HUES64 (cell line): ENCODE measurements at regions not wholly inside any gene's neighbourhood (a gene's known extent, or its start where the extent isn't known, plus 50 kb on each side); places are given as distances from the start of the nearest gene placed in this dataset.

Experiments used
- H3K27ac ChIP-seq: 2 replicates; pipeline ENCODE4 v1.7.0; 2013; ENCODE audit warnings: low read depth, low read length, inconsistent platforms
- H3K27me3 ChIP-seq: 2 replicates; pipeline ENCODE4 v1.6.1; 2013; ENCODE audit warnings: mild to moderate bottlenecking, low read length; ENCODE audit not compliant: insufficient read depth
- H3K36me3 ChIP-seq: 2 replicates; pipeline ENCODE4 v1.6.1; 2013; ENCODE audit warnings: mild to moderate bottlenecking, low read length; ENCODE audit not compliant: insufficient read depth
- H3K4me1 ChIP-seq: 2 replicates; pipeline ENCODE4 v1.6.1; 2013; ENCODE audit warnings: mild to moderate bottlenecking, low read length, moderate library complexity; ENCODE audit not compliant: insufficient read depth
- H3K4me3 ChIP-seq: 2 replicates; pipeline ENCODE4 v1.5.1; 2013; ENCODE audit warnings: mild to moderate bottlenecking, low read length, moderate library complexity
- H3K9ac ChIP-seq: 2 replicates; pipeline ENCODE4 v1.6.1; 2013; ENCODE audit warnings: mild to moderate bottlenecking, low read depth, low read length
- H3K9me3 ChIP-seq: 2 replicates; pipeline ENCODE4 v1.6.1; 2013; ENCODE audit warnings: low read depth, low read length; ENCODE audit not compliant: insufficient read depth
- WGBS: fragments of 150-250, 120-280 bp; methylation state at CpG from one replicate; pipeline ENCODE4 v1.1.7; 2013; ENCODE audit warnings: missing lambda C conversion rate; 5-methylcytosine and 5-hydroxymethylcytosine counted together

- H3K4me3 ChIP-seq, result no peak overlapping the region
- H3K9ac ChIP-seq, result no peak overlapping the region
- no peaks in the 10 kb centered on the region for H3K9me3 ChIP-seq
- no peaks in the 10 kb centered on the region for H3K27me3 ChIP-seq
- no peaks in the 10 kb centered on the region for H3K4me1 ChIP-seq
- no peaks in the 10 kb centered on the region for H3K36me3 ChIP-seq
- 92% methylated on average over 1 of the region's 1 CpG for WGBS
- no peak overlapping the region for H3K27ac ChIP-seq
Measured at GRCh38 chr10:44326474-44327030, 58.3 kb downstream of the CXCL12 start.

- Histone ChIP-seq H3K27ac (no peak overlapping the region), H3K36me3 (no peaks in the 10 kb centered on the region), H3K4me1 (no peaks in the 10 kb centered on the region), H3K9ac (no peak overlapping the region), H3K4me3 (no peak overlapping the region), H3K9me3 (no peaks in the 10 kb centered on the region), H3K27me3 (no peaks in the 10 kb centered on the region)
- 84% methylated on average over 6 of the region's 6 CpGs for WGBS
Measured at GRCh38 chr10:44325596-44326307, 59.1 kb downstream of the CXCL12 start.

- H3K36me3 ChIP-seq, result no peaks in the 10 kb centered on the region
- no peak overlapping the region for H3K9ac ChIP-seq
- H3K4me3 ChIP-seq, result no peak overlapping the region
- no peaks in the 10 kb centered on the region for H3K4me1 ChIP-seq
- H3K27ac ChIP-seq, result no peak overlapping the region
- WGBS, result 88% methylated on average over 3 of the region's 3 CpGs
- H3K27me3 ChIP-seq, result no peaks in the 10 kb centered on the region
- no peaks in the 10 kb centered on the region for H3K9me3 ChIP-seq
Measured at GRCh38 chr10:44325157-44325556, 59.7 kb downstream of the CXCL12 start.

- no peaks in the 10 kb centered on the region for H3K9me3 ChIP-seq
- no peaks in the 10 kb centered on the region for H3K4me1 ChIP-seq
- no peaks in the 10 kb centered on the region for H3K27me3 ChIP-seq
- no peak overlapping the region for H3K27ac ChIP-seq
- H3K4me3 ChIP-seq, result no peak overlapping the region
- no peak overlapping the region for H3K9ac ChIP-seq
- no peaks in the 10 kb centered on the region for H3K36me3 ChIP-seq
- WGBS, result 91% methylated on average over 3 of the region's 3 CpGs
Measured at GRCh38 chr10:44323838-44324237, 61.1 kb downstream of the CXCL12 start.

GRCh38 chr10:44322137-44322536, 62.8 kb downstream of the CXCL12 start:
- WGBS, result 90% methylated on average over 2 of the region's 2 CpGs
- Histone ChIP-seq H3K4me1 (no peaks in the 10 kb centered on the region; the same call in 1 of the 2 replicates), H3K27me3 (no peaks in the 10 kb centered on the region), H3K9me3 (no peaks in the 10 kb centered on the region), H3K36me3 (no peaks in the 10 kb centered on the region), H3K27ac (no peak overlapping the region), H3K9ac (no peak overlapping the region), H3K4me3 (no peak overlapping the region)

GRCh38 chr10:44320756-44321155, 64.1 kb downstream of the CXCL12 start:
- Histone ChIP-seq H3K36me3 (no peaks in the 10 kb centered on the region), H3K27ac (no peak overlapping the region), H3K4me3 (no peak overlapping the region), H3K4me1 (no peaks in the 10 kb centered on the region; the same call in 1 of the 2 replicates), H3K9ac (no peak overlapping the region), H3K27me3 (no peaks in the 10 kb centered on the region), H3K9me3 (no peaks in the 10 kb centered on the region)
- 71% methylated on average over 3 of the region's 3 CpGs for WGBS

- Histone ChIP-seq H3K9me3 (no peaks in the 10 kb centered on the region), H3K9ac (no peak overlapping the region), H3K4me1 (no peaks in the 10 kb centered on the region; the same call in 1 of the 2 replicates), H3K27ac (no peak overlapping the region), H3K27me3 (no peaks in the 10 kb centered on the region), H3K36me3 (no peaks in the 10 kb centered on the region), H3K4me3 (no peak overlapping the region)
- WGBS, result 82% methylated on average over 3 of the region's 3 CpGs
Measured at GRCh38 chr10:44317856-44318255, 67.0 kb downstream of the CXCL12 start.

- Histone ChIP-seq H3K9me3 (no peaks in the 10 kb centered on the region), H3K9ac (no peak overlapping the region), H3K4me3 (peak overlapping the region; percentile 27; the same call in 1 of the 2 replicates), H3K36me3 (no peaks in the 10 kb centered on the region), H3K4me1 (no peaks in the 10 kb centered on the region; the same call in 1 of the 2 replicates), H3K27me3 (peaks cover 7% of the 10 kb centered on the region), H3K27ac (no peak overlapping the region)
- 93% methylated on average over 8 of the region's 8 CpGs for WGBS
Measured at GRCh38 chr10:44316922-44317215, 68.0 kb downstream of the CXCL12 start.

- Histone ChIP-seq H3K9me3 (no peaks in the 10 kb centered on the region), H3K4me1 (no peaks in the 10 kb centered on the region; the same call in 1 of the 2 replicates), H3K9ac (no peak overlapping the region), H3K27ac (no peak overlapping the region), H3K36me3 (no peaks in the 10 kb centered on the region), H3K27me3 (peaks cover 12% of the 10 kb centered on the region), H3K4me3 (peak overlapping the region; percentile 27; the same call in 1 of the 2 replicates)
- WGBS, result 90% methylated on average over 8 of the region's 8 CpGs
Measured at GRCh38 chr10:44316187-44316921, 68.5 kb downstream of the CXCL12 start.

- 83% methylated on average over 6 of the region's 6 CpGs for WGBS
- H3K27me3 ChIP-seq, result peaks cover 24% of the 10 kb centered on the region
- no peak overlapping the region for H3K9ac ChIP-seq
- no peak overlapping the region for H3K4me3 ChIP-seq
- H3K9me3 ChIP-seq, result no peaks in the 10 kb centered on the region
- no peak overlapping the region for H3K27ac ChIP-seq
- H3K36me3 ChIP-seq, result no peaks in the 10 kb centered on the region
- H3K4me1 ChIP-seq, result peaks cover 2% of the 10 kb centered on the region; the same call in 1 of the 2 replicates
Measured at GRCh38 chr10:44314802-44315460, 70.0 kb downstream of the CXCL12 start.

- Histone ChIP-seq H3K9ac (no peak overlapping the region), H3K4me3 (no peak overlapping the region), H3K36me3 (no peaks in the 10 kb centered on the region), H3K9me3 (no peaks in the 10 kb centered on the region), H3K27ac (no peak overlapping the region), H3K27me3 (peaks cover 30% of the 10 kb centered on the region), H3K4me1 (peaks cover 2% of the 10 kb centered on the region; the same call in 1 of the 2 replicates)
- WGBS, result 92% methylated on average over 1 of the region's 1 CpG
Measured at GRCh38 chr10:44313761-44314165, 71.1 kb downstream of the CXCL12 start.
